ENCODE measurements at regions not wholly inside any gene's neighbourhood (a gene's known extent, or its start where the extent isn't known, plus 50 kb on each side); places are given as distances from the start of the nearest gene placed in this dataset.

GRCh38 chr7:155998766-155999630 lies 186.7 kb upstream of the SHH start:
- H3K9me3 Mint-ChIP-seq, result no peaks in the 10 kb centered on the region; the same call in 2 of the 3 replicates
- no peaks in the 10 kb centered on the region for H4K20me1 ChIP-seq (replicated peaks; ENCODE audit: insufficient read depth)
- no peak overlapping the region for H2AFZ ChIP-seq
- TF ChIP-seq STAT1 (IDR thresholded peaks at IDR 0.05; ENCODE audit: unreplicated experiment) (no peak), POLR2AphosphoS5 (IDR thresholded peaks at IDR 0.05; ENCODE audit: low read depth) (no peak), ZNF114 (CRISPR knock-in tag; IDR thresholded peaks at IDR 0.05) (no peak), REST (IDR thresholded peaks at IDR 0.05; ENCODE audit: unreplicated experiment) (no peak)
- TF ChIP-seq, protein P1, sequence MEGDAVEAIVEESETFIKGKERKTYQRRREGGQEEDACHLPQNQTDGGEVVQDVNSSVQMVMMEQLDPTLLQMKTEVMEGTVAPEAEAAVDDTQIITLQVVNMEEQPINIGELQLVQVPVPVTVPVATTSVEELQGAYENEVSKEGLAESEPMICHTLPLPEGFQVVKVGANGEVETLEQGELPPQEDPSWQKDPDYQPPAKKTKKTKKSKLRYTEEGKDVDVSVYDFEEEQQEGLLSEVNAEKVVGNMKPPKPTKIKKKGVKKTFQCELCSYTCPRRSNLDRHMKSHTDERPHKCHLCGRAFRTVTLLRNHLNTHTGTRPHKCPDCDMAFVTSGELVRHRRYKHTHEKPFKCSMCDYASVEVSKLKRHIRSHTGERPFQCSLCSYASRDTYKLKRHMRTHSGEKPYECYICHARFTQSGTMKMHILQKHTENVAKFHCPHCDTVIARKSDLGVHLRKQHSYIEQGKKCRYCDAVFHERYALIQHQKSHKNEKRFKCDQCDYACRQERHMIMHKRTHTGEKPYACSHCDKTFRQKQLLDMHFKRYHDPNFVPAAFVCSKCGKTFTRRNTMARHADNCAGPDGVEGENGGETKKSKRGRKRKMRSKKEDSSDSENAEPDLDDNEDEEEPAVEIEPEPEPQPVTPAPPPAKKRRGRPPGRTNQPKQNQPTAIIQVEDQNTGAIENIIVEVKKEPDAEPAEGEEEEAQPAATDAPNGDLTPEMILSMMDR (conservative IDR thresholded peaks at IDR 0.05; ENCODE audit: low read depth in 2 of 2), result no peak
- TF ChIP-seq, protein P2, sequence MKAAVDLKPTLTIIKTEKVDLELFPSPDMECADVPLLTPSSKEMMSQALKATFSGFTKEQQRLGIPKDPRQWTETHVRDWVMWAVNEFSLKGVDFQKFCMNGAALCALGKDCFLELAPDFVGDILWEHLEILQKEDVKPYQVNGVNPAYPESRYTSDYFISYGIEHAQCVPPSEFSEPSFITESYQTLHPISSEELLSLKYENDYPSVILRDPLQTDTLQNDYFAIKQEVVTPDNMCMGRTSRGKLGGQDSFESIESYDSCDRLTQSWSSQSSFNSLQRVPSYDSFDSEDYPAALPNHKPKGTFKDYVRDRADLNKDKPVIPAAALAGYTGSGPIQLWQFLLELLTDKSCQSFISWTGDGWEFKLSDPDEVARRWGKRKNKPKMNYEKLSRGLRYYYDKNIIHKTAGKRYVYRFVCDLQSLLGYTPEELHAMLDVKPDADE (IDR thresholded peaks at IDR 0.05), result no peak
- H3K79me2 ChIP-seq (replicated peaks; ENCODE audit: insufficient read depth), result no peaks in the 10 kb centered on the region
- no peak overlapping the region for H3K4me2 ChIP-seq
- no peaks in the 10 kb centered on the region for H3K36me3 ChIP-seq (ENCODE audit: insufficient read depth)
- no peak overlapping the region for H3K4me3 Mint-ChIP-seq
- no peak for DNase-seq (ENCODE audit: low spot score)
- H3K9me2 ChIP-seq (ENCODE audit: insufficient read depth), result no peaks in the 10 kb centered on the region
- H3K27ac Mint-ChIP-seq, result no peak overlapping the region
- no peak overlapping the region for H3K27ac ChIP-seq (ENCODE audit: low read depth)
- ATAC-seq, result no peak
- H3K36me3 Mint-ChIP-seq (ENCODE audit: low read depth), result no peaks in the 10 kb centered on the region; the same call in 2 of the 3 replicates
- H3F3A ChIP-seq (replicated peaks; ENCODE audit: low read depth), result no peaks in the 10 kb centered on the region
- no peak overlapping the region for H3K4me3 ChIP-seq
- H3K27me3 Mint-ChIP-seq (ENCODE audit: insufficient read depth, low read depth, poor library complexity), result peaks cover 10% of the 10 kb centered on the region
- H3K4me1 ChIP-seq (ENCODE audit: insufficient read depth), result no peaks in the 10 kb centered on the region
- no peaks in the 10 kb centered on the region for H3K4me1 Mint-ChIP-seq
- no peaks in the 10 kb centered on the region for H3K27me3 ChIP-seq (ENCODE audit: insufficient read depth)

- Mint-ChIP-seq H3K9me3 (no peaks in the 10 kb centered on the region; the same call in 2 of the 3 replicates), H3K4me3 (no peak overlapping the region), H3K27ac (no peak overlapping the region), H3K36me3 (ENCODE audit: low read depth) (no peaks in the 10 kb centered on the region; the same call in 2 of the 3 replicates), H3K27me3 (ENCODE audit: insufficient read depth, low read depth, poor library complexity) (peaks cover 6% of the 10 kb centered on the region), H3K4me1 (no peaks in the 10 kb centered on the region)
- Histone ChIP-seq H3K36me3 (ENCODE audit: insufficient read depth) (no peaks in the 10 kb centered on the region), H3K9me2 (ENCODE audit: insufficient read depth) (no peaks in the 10 kb centered on the region), H4K20me1 (replicated peaks; ENCODE audit: insufficient read depth) (no peaks in the 10 kb centered on the region), H3K79me2 (replicated peaks; ENCODE audit: insufficient read depth) (no peaks in the 10 kb centered on the region), H2AFZ (no peak overlapping the region), H3K27me3 (ENCODE audit: insufficient read depth) (no peaks in the 10 kb centered on the region), H3F3A (replicated peaks; ENCODE audit: low read depth) (no peaks in the 10 kb centered on the region), H3K4me1 (ENCODE audit: insufficient read depth) (no peaks in the 10 kb centered on the region), H3K4me3 (no peak overlapping the region), H3K4me2 (no peak overlapping the region), H3K27ac (ENCODE audit: low read depth) (no peak overlapping the region)
- ATAC-seq (no peak), DNase-seq (ENCODE audit: low spot score) (no peak)
- no peak for TF ChIP-seq STAT1 (IDR thresholded peaks at IDR 0.05; ENCODE audit: unreplicated experiment)
- TF ChIP-seq, protein P1 (conservative IDR thresholded peaks at IDR 0.05; ENCODE audit: low read depth in 2 of 2), result no peak
- no peak for TF ChIP-seq CREB1 (CRISPR knock-in tag; IDR thresholded peaks at IDR 0.05; ENCODE audit: low read depth)
Observed at GRCh38 chr7:155998328-155998691, 186.0 kb upstream of the SHH start.

Measured in GM23338 (cell line).